Panc1 (cell line): ENCODE measurements at regions not wholly inside any gene's neighbourhood (a gene's known extent, or its start where the extent isn't known, plus 50 kb on each side); places are given as distances from the start of the nearest gene placed in this dataset.

Experiments used
- CTCF ChIP-seq: fragments of 450-650 bp; IDR thresholded peaks from 2 replicates; pipeline ENCODE4 v1.5.1; 2017; ENCODE audit warnings: mild to moderate bottlenecking
- REST ChIP-seq, 2 experiments: IDR thresholded peaks; 2 replicates each; pipeline ENCODE4 v1.6.1; 2011 to 2012; ENCODE audit warnings: low read depth in 2 of 2, control low read depth in 1 of 2, low read length in 1 of 2, mild to moderate bottlenecking in 1 of 2, moderate library complexity in 1 of 2; ENCODE audit not compliant: insufficient read depth in 1 of 2

DNA sequence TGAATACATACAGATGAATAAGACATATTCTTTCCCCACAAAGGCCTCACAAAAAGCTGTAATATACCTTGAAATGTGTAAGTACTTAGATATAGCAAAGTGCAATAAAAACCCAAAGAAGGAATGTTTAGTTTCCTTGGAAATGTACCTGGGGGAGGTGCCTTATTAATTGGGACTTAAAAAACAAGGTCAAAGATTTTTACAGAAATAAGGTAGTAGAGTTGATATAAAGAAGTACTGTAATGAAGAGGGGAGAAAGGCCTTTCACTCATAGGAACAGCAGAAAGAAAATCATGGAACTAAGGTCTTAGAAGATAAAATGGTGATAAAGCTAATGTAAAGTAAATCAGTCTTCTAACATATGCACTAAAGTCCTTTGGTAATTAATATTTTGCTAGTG, 153.9 kb upstream of the B3GALT2 start:
- TF ChIP-seq CTCF (no peak), REST (IDR thresholded peaks at IDR 0.05; ENCODE audit: insufficient read depth in 1 of 2, low read depth in 2 of 2, low read length in 1 of 2) (no peak)
